ENCODE measurements at regions not wholly inside any gene's neighbourhood (a gene's known extent, or its start where the extent isn't known, plus 50 kb on each side); places are given as distances from the start of the nearest gene placed in this dataset.
"Not testable (repeated sequence)": the region's sequence is repeated elsewhere in the genome, so short reads cannot be mapped to it uniquely, and the experiment has no call there.

GRCh38 chr9:129548571-129549135 is 72.2 kb downstream of the C9orf50 start:
- Histone ChIP-seq H2BK5ac (ENCODE audit: low read depth, low read length, poor library complexity) (no peak overlapping the region), H3K4me1 (ENCODE audit: control insufficient read depth in 1 of 2, insufficient read depth in 2 of 2, low read length in 2 of 2) (peaks cover 11 to 13% of the 10 kb centered on the region in 2 experiments), H3K27ac (ENCODE audit: low read depth, low read length) (no peak overlapping the region), H4K91ac (ENCODE audit: low read depth, low read length) (no peak overlapping the region), H3K14ac (ENCODE audit: low read length) (no peak overlapping the region), H4K8ac (ENCODE audit: low read depth, low read length) (no peak overlapping the region), H3K36me3 (ENCODE audit: control insufficient read depth in 1 of 2, insufficient read depth in 2 of 2, low read length in 2 of 2) (no peaks in the 10 kb centered on the region), H3K4ac (ENCODE audit: low read depth, low read length) (no peak overlapping the region), H4K12ac (ENCODE audit: low read depth, low read length) (no peak overlapping the region), H3K23ac (ENCODE audit: low read length) (no peak overlapping the region), H3K79me2 (ENCODE audit: control insufficient read depth, insufficient read depth, low read length, poor library complexity) (peaks cover 4% of the 10 kb centered on the region), H3K18ac (ENCODE audit: low read length) (no peak overlapping the region), H2AFZ (ENCODE audit: insufficient read depth, low read length, poor library complexity) (no peak overlapping the region), H3K9me3 (ENCODE audit: insufficient read depth, low read depth, low read length) (peaks cover 2% of the 10 kb centered on the region), H3K27me3 (ENCODE audit: insufficient read depth, low read length) (no peaks in the 10 kb centered on the region), H3K4me2 (ENCODE audit: low read length) (no peak overlapping the region), H2BK12ac (ENCODE audit: low read length) (no peak overlapping the region), H2BK120ac (ENCODE audit: insufficient read depth, low read length, poor library complexity) (no peak overlapping the region), H3K4me3 (ENCODE audit: low read depth, low read length) (no peak overlapping the region), H3K79me1 (ENCODE audit: low read length) (peaks cover 16% of the 10 kb centered on the region), H3K9ac (ENCODE audit: low read length) (no peak overlapping the region), H2AK5ac (ENCODE audit: low read length) (no peak overlapping the region)
- no peak for DNase-seq
- no CpG with 5 or more reads among the region's 11 CpGs for WGBS (ENCODE audit: extremely low coverage, insufficient coverage, insufficient read length)

- peaks cover 2% of the 10 kb centered on the region for H3K9me3 ChIP-seq (ENCODE audit: insufficient read depth, low read depth, low read length)
- H2BK12ac ChIP-seq (ENCODE audit: low read length) = no peak overlapping the region
- no peak overlapping the region for H2BK5ac ChIP-seq (ENCODE audit: low read depth, low read length, poor library complexity)
- no peak overlapping the region for H2BK120ac ChIP-seq (ENCODE audit: insufficient read depth, low read length, poor library complexity)
- H3K4me1 ChIP-seq (ENCODE audit: control insufficient read depth in 1 of 2, insufficient read depth in 2 of 2, low read length in 2 of 2) = peaks cover 11 to 13% of the 10 kb centered on the region in 2 experiments
- H3K4me2 ChIP-seq (ENCODE audit: low read length) = no peak overlapping the region
- no peak overlapping the region for H2AK5ac ChIP-seq (ENCODE audit: low read length)
- H4K12ac ChIP-seq (ENCODE audit: low read depth, low read length) = no peak overlapping the region
- H3K27me3 ChIP-seq (ENCODE audit: insufficient read depth, low read length) = no peaks in the 10 kb centered on the region
- no peak overlapping the region for H3K4ac ChIP-seq (ENCODE audit: low read depth, low read length)
- no peak overlapping the region for H2AFZ ChIP-seq (ENCODE audit: insufficient read depth, low read length, poor library complexity)
- no CpG with 5 or more reads among the region's 9 CpGs for WGBS (ENCODE audit: extremely low coverage, insufficient coverage, insufficient read length)
- no peak overlapping the region for H4K8ac ChIP-seq (ENCODE audit: low read depth, low read length)
- peaks cover 16% of the 10 kb centered on the region for H3K79me1 ChIP-seq (ENCODE audit: low read length)
- H3K14ac ChIP-seq (ENCODE audit: low read length) = no peak overlapping the region
- H3K4me3 ChIP-seq (ENCODE audit: low read depth, low read length) = no peak overlapping the region
- H3K18ac ChIP-seq (ENCODE audit: low read length) = no peak overlapping the region
- no peak overlapping the region for H3K23ac ChIP-seq (ENCODE audit: low read length)
- no peak for DNase-seq
- H3K36me3 ChIP-seq (ENCODE audit: control insufficient read depth in 1 of 2, insufficient read depth in 2 of 2, low read length in 2 of 2) = no peaks in the 10 kb centered on the region
- no peak overlapping the region for H4K91ac ChIP-seq (ENCODE audit: low read depth, low read length)
- H3K9ac ChIP-seq (ENCODE audit: low read length) = no peak overlapping the region
- no peak overlapping the region for H3K27ac ChIP-seq (ENCODE audit: low read depth, low read length)
- H3K79me2 ChIP-seq (ENCODE audit: control insufficient read depth, insufficient read depth, low read length, poor library complexity) = peaks cover 4% of the 10 kb centered on the region
Measured at GRCh38 chr9:129547869-129548570, 72.9 kb downstream of the C9orf50 start.

- peaks cover 2% of the 10 kb centered on the region for H3K9me3 ChIP-seq (ENCODE audit: insufficient read depth, low read depth, low read length)
- WGBS (ENCODE audit: extremely low coverage, insufficient coverage, insufficient read length) = no CpG with 5 or more reads among the region's 4 CpGs
- H3K23ac ChIP-seq (ENCODE audit: low read length) = no peak overlapping the region
Measured at GRCh38 chr9:129547063-129547462, 73.8 kb downstream of the C9orf50 start.

GRCh38 chr9:129545876-129546275 is 75.0 kb downstream of the C9orf50 start:
- H3K18ac ChIP-seq (ENCODE audit: low read length); H3K79me2 ChIP-seq (ENCODE audit: control insufficient read depth, insufficient read depth, low read length, poor library complexity); H3K14ac ChIP-seq (ENCODE audit: low read length); H2AFZ ChIP-seq (ENCODE audit: insufficient read depth, low read length, poor library complexity); H3K4me2 ChIP-seq (ENCODE audit: low read length); H3K27me3 ChIP-seq (ENCODE audit: insufficient read depth, low read length); H3K27ac ChIP-seq (ENCODE audit: low read depth, low read length); H3K9me3 ChIP-seq (ENCODE audit: insufficient read depth, low read depth, low read length); H4K8ac ChIP-seq (ENCODE audit: low read depth, low read length); H3K4ac ChIP-seq (ENCODE audit: low read depth, low read length); H3K9ac ChIP-seq (ENCODE audit: low read length); H4K12ac ChIP-seq (ENCODE audit: low read depth, low read length); H2BK120ac ChIP-seq (ENCODE audit: insufficient read depth, low read length, poor library complexity); H3K36me3 ChIP-seq (ENCODE audit: control insufficient read depth in 1 of 2, insufficient read depth in 2 of 2, low read length in 2 of 2); H2BK5ac ChIP-seq (ENCODE audit: low read depth, low read length, poor library complexity); DNase-seq; H2AK5ac ChIP-seq (ENCODE audit: low read length); H3K23ac ChIP-seq (ENCODE audit: low read length); H3K4me3 ChIP-seq (ENCODE audit: low read depth, low read length); H2BK12ac ChIP-seq (ENCODE audit: low read length): not testable (repeated sequence)
- H3K4me1 ChIP-seq (ENCODE audit: control insufficient read depth in 1 of 2, insufficient read depth in 2 of 2, low read length in 2 of 2) = peaks cover 11 to 13% of the 10 kb centered on the region in 2 experiments
- H3K79me1 ChIP-seq (ENCODE audit: low read length) = peaks cover 16% of the 10 kb centered on the region
- peak overlapping the region; percentile 47 for H4K91ac ChIP-seq (ENCODE audit: low read depth, low read length)
- no CpG with 5 or more reads among the region's 8 CpGs for WGBS (ENCODE audit: extremely low coverage, insufficient coverage, insufficient read length)

More at GRCh38 chr9:129547063-129547462, 73.8 kb downstream of the C9orf50 start:
- H3K4me1 ChIP-seq (ENCODE audit: control insufficient read depth in 1 of 2, insufficient read depth in 2 of 2, low read length in 2 of 2) = peaks cover 11 to 13% of the 10 kb centered on the region in 2 experiments
- no peak overlapping the region for H3K18ac ChIP-seq (ENCODE audit: low read length)
- H3K14ac ChIP-seq (ENCODE audit: low read length) = no peak overlapping the region
- H3K79me2 ChIP-seq (ENCODE audit: control insufficient read depth, insufficient read depth, low read length, poor library complexity) = peaks cover 4% of the 10 kb centered on the region
- H3K4me2 ChIP-seq (ENCODE audit: low read length) = no peak overlapping the region
- no peak overlapping the region for H3K4me3 ChIP-seq (ENCODE audit: low read depth, low read length)
- H2AFZ ChIP-seq (ENCODE audit: insufficient read depth, low read length, poor library complexity) = no peak overlapping the region
- no peak overlapping the region for H4K12ac ChIP-seq (ENCODE audit: low read depth, low read length)
- no peaks in the 10 kb centered on the region for H3K36me3 ChIP-seq (ENCODE audit: control insufficient read depth in 1 of 2, insufficient read depth in 2 of 2, low read length in 2 of 2)
- H3K4ac ChIP-seq (ENCODE audit: low read depth, low read length) = no peak overlapping the region
- DNase-seq = no peak
- H2BK120ac ChIP-seq (ENCODE audit: insufficient read depth, low read length, poor library complexity) = no peak overlapping the region
- no peak overlapping the region for H2BK5ac ChIP-seq (ENCODE audit: low read depth, low read length, poor library complexity)
- H3K79me1 ChIP-seq (ENCODE audit: low read length) = peaks cover 16% of the 10 kb centered on the region
- peak overlapping the region; percentile 34 for H2BK12ac ChIP-seq (ENCODE audit: low read length)
- no peak overlapping the region for H4K8ac ChIP-seq (ENCODE audit: low read depth, low read length)
- no peak overlapping the region for H4K91ac ChIP-seq (ENCODE audit: low read depth, low read length)
- no peaks in the 10 kb centered on the region for H3K27me3 ChIP-seq (ENCODE audit: insufficient read depth, low read length)
- H3K9ac ChIP-seq (ENCODE audit: low read length) = no peak overlapping the region
- H2AK5ac ChIP-seq (ENCODE audit: low read length) = peak overlapping the region; percentile 51
- no peak overlapping the region for H3K27ac ChIP-seq (ENCODE audit: low read depth, low read length)
